ENCODE measurements at regions not wholly inside any gene's neighbourhood (a gene's known extent, or its start where the extent isn't known, plus 50 kb on each side); places are given as distances from the start of the nearest gene placed in this dataset.

- no peak for TF ChIP-seq POLR2AphosphoS5 (IDR thresholded peaks at IDR 0.05)
- TF ChIP-seq CTCF (IDR thresholded peaks at IDR 0.05 in 8 of 11, conservative IDR thresholded peaks at IDR 0.05 in 3 of 11) = no peak
- no peak for TF ChIP-seq POLR2A (IDR thresholded peaks at IDR 0.05)
- no peak overlapping the region for H3K27ac ChIP-seq
- H3K27me3 ChIP-seq (replicated peaks in 1 of 7) = peaks cover 0 to 8% (median 0%) of the 10 kb centered on the region in 7 donors
- H3K36me3 ChIP-seq = no peaks in the 10 kb centered on the region
- 20 to 47% (median 32%) methylated on average over 1 of the region's 1 CpG for WGBS, 5 donors
- no peak overlapping the region for H3K4me3 ChIP-seq
- H3K9me3 ChIP-seq = no peaks in the 10 kb centered on the region
- no peak for DNase-seq
- intact Hi-C loops (cut with DNase I; ENCODE audit: low total_unique reads) = no loop called here
- H3K4me1 ChIP-seq = no peaks in the 10 kb centered on the region
These were observed 179.4 kb upstream of the SPEF2 start for GRCh38 chr5:35438288-35438687.

- TF ChIP-seq CTCF (IDR thresholded peaks at IDR 0.05 in 8 of 11, conservative IDR thresholded peaks at IDR 0.05 in 3 of 11) = peak in 4 of 11 experiments; percentile 3 to 36 (median 23)
- no peak for TF ChIP-seq POLR2A (IDR thresholded peaks at IDR 0.05)
- Histone ChIP-seq H3K36me3 (no peaks in the 10 kb centered on the region), H3K4me3 (no peak overlapping the region), H3K4me1 (no peaks in the 10 kb centered on the region), H3K27me3 (replicated peaks in 1 of 7) (peaks cover 0 to 8% (median 0%) of the 10 kb centered on the region in 7 donors), H3K9me3 (no peaks in the 10 kb centered on the region), H3K27ac (no peak overlapping the region)
- no peak for DNase-seq
- intact Hi-C loops (cut with DNase I; ENCODE audit: low total_unique reads) = no loop called here
- WGBS, 5 donors = 76 to 83% (median 79%) methylated on average over 6 of the region's 6 CpGs
These were observed 181.1 kb upstream of the SPEF2 start for GRCh38 chr5:35436400-35437057.

- 52 to 66% (median 58%) methylated on average over 5 of the region's 5 CpGs for WGBS, 5 donors
- intact Hi-C loops (cut with DNase I; ENCODE audit: low total_unique reads) = no loop called here
- no peak overlapping the region for H3K27ac ChIP-seq
- H3K36me3 ChIP-seq = no peaks in the 10 kb centered on the region
- peaks cover 0 to 4% (median 0%) of the 10 kb centered on the region in 6 donors for H3K4me1 ChIP-seq
- no peaks in the 10 kb centered on the region for H3K9me3 ChIP-seq
- TF ChIP-seq POLR2A (IDR thresholded peaks at IDR 0.05) (no peak), POLR2AphosphoS5 (IDR thresholded peaks at IDR 0.05) (no peak), CTCF (IDR thresholded peaks at IDR 0.05 in 8 of 11, conservative IDR thresholded peaks at IDR 0.05 in 3 of 11) (no peak)
- H3K27me3 ChIP-seq (replicated peaks in 1 of 7) = peaks cover 0 to 8% (median 0%) of the 10 kb centered on the region in 7 donors
- no peak for DNase-seq
- no peak overlapping the region for H3K4me3 ChIP-seq
These were observed 187.1 kb upstream of the SPEF2 start for GRCh38 chr5:35430381-35431162.

- intact Hi-C loops (cut with DNase I; ENCODE audit: low total_unique reads) = no loop called here
- no peaks in the 10 kb centered on the region for H3K27me3 ChIP-seq (replicated peaks in 1 of 7)
- H3K4me3 ChIP-seq = no peak overlapping the region
- H3K36me3 ChIP-seq = no peaks in the 10 kb centered on the region
- WGBS, 5 donors = 82 to 95% (median 90%) methylated on average over 1 of the region's 1 CpG
- H3K4me1 ChIP-seq = no peaks in the 10 kb centered on the region
- no peaks in the 10 kb centered on the region for H3K9me3 ChIP-seq
- no peak overlapping the region for H3K27ac ChIP-seq
- DNase-seq = no peak
- TF ChIP-seq CTCF (IDR thresholded peaks at IDR 0.05 in 8 of 11, conservative IDR thresholded peaks at IDR 0.05 in 3 of 11) (no peak), POLR2AphosphoS5 (IDR thresholded peaks at IDR 0.05) (no peak), POLR2A (IDR thresholded peaks at IDR 0.05) (no peak)
These were observed 189.9 kb upstream of the PRLR start for GRCh38 chr5:35420200-35420599.

All from spleen (tissue), 11 donors.